Karpas-422 (cell line): ENCODE measurements at regions not wholly inside any gene's neighbourhood (a gene's known extent, or its start where the extent isn't known, plus 50 kb on each side); places are given as distances from the start of the nearest gene placed in this dataset.
A peak's percentile ranks its signal among the peaks of the same experiment; 100 is the strongest.

Experiments
- DNase-seq: peaks from one replicate; pipeline ENCODE4 v3.0.0-alpha.2; 2015
- H2AFZ ChIP-seq: fragments of 200-600 bp; sonication (generic); 2 replicates; pipeline ENCODE4 v1.6.1; 2014; ENCODE audit warnings: antibody characterized with exemption, low read length, mixed read lengths
- H3K27ac ChIP-seq: fragments of 200-600 bp; sonication (generic); 2 replicates; pipeline ENCODE4 v1.5.1; 2014; ENCODE audit warnings: mild to moderate bottlenecking, low read length, moderate library complexity
- H3K27me3 ChIP-seq: fragments of 200-600 bp; sonication (generic); 2 replicates; pipeline ENCODE4 v1.6.1; 2014; ENCODE audit warnings: low read length, mixed read lengths
- H3K36me3 ChIP-seq: fragments of 200-600 bp; sonication (generic); 2 replicates; pipeline ENCODE4 v1.6.1; 2014; ENCODE audit warnings: low read length, mixed read lengths; ENCODE audit not compliant: insufficient read depth
- H3K4me1 ChIP-seq: fragments of 200-600 bp; sonication (generic); 2 replicates; pipeline ENCODE4 v1.6.1; 2014; ENCODE audit warnings: mild to moderate bottlenecking, low read length, mixed read lengths
- H3K4me2 ChIP-seq: fragments of 200-600 bp; sonication (generic); 2 replicates; pipeline ENCODE4 v1.6.1; 2014; ENCODE audit warnings: low read length, low read depth, mild to moderate bottlenecking; ENCODE audit not compliant: poor library complexity, severe bottlenecking
- H3K4me3 ChIP-seq: fragments of 200-600 bp; sonication (generic); 2 replicates; pipeline ENCODE4 v1.5.1; 2014; ENCODE audit warnings: mild to moderate bottlenecking, antibody characterized with exemption, low read length, mixed read lengths
- H3K79me2 ChIP-seq: fragments of 200-600 bp; sonication (generic); 2 replicates; pipeline ENCODE4 v1.6.1; 2014; ENCODE audit warnings: mild to moderate bottlenecking, low read length, mixed read lengths
- H3K9ac ChIP-seq: fragments of 200-600 bp; sonication (generic); 2 replicates; pipeline ENCODE4 v1.6.0; 2014; ENCODE audit warnings: low read length
- H3K9me2 ChIP-seq: fragments of 200-600 bp; sonication (generic), shearing (Covaris generic); replicated peaks from 2 replicates; pipeline ENCODE4 v1.6.0; 2014; ENCODE audit warnings: mild to moderate bottlenecking, low read length, moderate library complexity; ENCODE audit not compliant: insufficient read depth
- H3K9me3 ChIP-seq: fragments of 300-700, 200-600 bp; sonication (generic); 2 replicates; pipeline ENCODE4 v1.6.1; 2014; ENCODE audit warnings: low read length, mixed read lengths
- H4K20me1 ChIP-seq: fragments of 200-600 bp; sonication (generic); 2 replicates; pipeline ENCODE4 v1.6.1; 2014; ENCODE audit warnings: mild to moderate bottlenecking, antibody characterized with exemption, low read length, low read depth; ENCODE audit not compliant: insufficient read depth

DNA sequence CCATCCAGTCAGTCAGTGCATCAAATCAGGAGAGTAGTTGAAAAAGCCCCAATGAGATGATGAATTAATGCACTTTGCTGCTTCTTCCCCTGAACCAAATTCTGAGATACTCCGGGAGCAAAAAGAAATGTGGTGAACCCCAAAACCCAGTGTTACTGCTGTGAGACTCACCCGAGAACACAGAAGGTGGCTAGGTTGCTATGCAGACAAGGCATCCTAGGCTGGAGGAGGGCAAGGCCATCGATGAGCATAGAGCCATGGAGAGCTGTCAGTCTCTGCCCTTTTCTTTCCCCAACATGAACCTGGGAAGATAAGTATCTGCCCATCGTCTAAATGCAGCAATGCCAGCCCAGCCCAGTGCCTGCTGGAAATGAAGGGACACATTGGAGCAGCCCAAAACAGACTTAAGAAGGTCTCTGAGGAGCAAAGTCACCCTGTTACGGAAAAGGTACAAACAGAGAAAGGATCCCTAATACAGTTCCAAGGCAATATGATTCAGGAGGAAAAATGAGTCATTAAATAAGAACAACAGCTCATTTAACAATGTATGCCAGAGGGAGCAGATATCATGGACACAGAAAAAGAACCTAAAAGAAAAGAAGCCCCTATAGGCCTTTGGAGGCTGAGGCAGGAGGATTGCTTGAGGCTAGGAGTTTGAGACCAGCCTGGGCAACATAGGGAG lies 272.0 kb downstream of the FOXO1 start:
- Histone ChIP-seq H3K36me3 (no peaks in the 10 kb centered on the region), H3K9me2 (no peaks in the 10 kb centered on the region), H3K9me3 (no peaks in the 10 kb centered on the region), H3K4me2 (no peak overlapping the region), H3K27me3 (no peaks in the 10 kb centered on the region), H3K4me1 (peaks cover 14% of the 10 kb centered on the region), H3K79me2 (no peaks in the 10 kb centered on the region), H3K4me3 (no peak overlapping the region), H3K27ac (no peak overlapping the region), H4K20me1 (no peaks in the 10 kb centered on the region), H2AFZ (no peak overlapping the region), H3K9ac (no peak overlapping the region)
- no peak for DNase-seq

GRCh38 chr13:40398065-40398464 lies 268.4 kb downstream of the FOXO1 start:
- Histone ChIP-seq H3K79me2 (no peaks in the 10 kb centered on the region), H2AFZ (no peak overlapping the region), H3K27me3 (no peaks in the 10 kb centered on the region), H4K20me1 (no peaks in the 10 kb centered on the region), H3K4me1 (peaks cover 21% of the 10 kb centered on the region), H3K9me3 (no peaks in the 10 kb centered on the region), H3K4me2 (no peak overlapping the region), H3K9me2 (no peaks in the 10 kb centered on the region), H3K27ac (no peak overlapping the region), H3K36me3 (no peaks in the 10 kb centered on the region), H3K4me3 (no peak overlapping the region), H3K9ac (no peak overlapping the region)
- no peak for DNase-seq

GRCh38 chr13:40399756-40400155 lies 266.7 kb downstream of the FOXO1 start:
- no peak for DNase-seq
- Histone ChIP-seq H4K20me1 (no peaks in the 10 kb centered on the region), H3K4me2 (no peak overlapping the region)

GRCh38 chr13:40401911-40402776 lies 264.3 kb downstream of the FOXO1 start:
- H3K4me2 ChIP-seq: peak overlapping the region; percentile 49
- H3K4me1 ChIP-seq: peaks cover 18% of the 10 kb centered on the region
- H3K9me2 ChIP-seq: no peaks in the 10 kb centered on the region
- H3K9me3 ChIP-seq: no peaks in the 10 kb centered on the region
- DNase-seq: peak; percentile 78
- H3K9ac ChIP-seq: peak overlapping the region; percentile 18; the same call in 1 of the 2 replicates
- H3K27me3 ChIP-seq: no peaks in the 10 kb centered on the region
- H2AFZ ChIP-seq: no peak overlapping the region
- H4K20me1 ChIP-seq: no peaks in the 10 kb centered on the region
- no peak overlapping the region for H3K27ac ChIP-seq
- H3K36me3 ChIP-seq: no peaks in the 10 kb centered on the region
- H3K4me3 ChIP-seq: 0 out of 2 replicates have a peak overlapping the region, but pooled peaks have one; percentile 5
- H3K79me2 ChIP-seq: no peaks in the 10 kb centered on the region

More at GRCh38 chr13:40399756-40400155, 266.7 kb downstream of the FOXO1 start:
- no peak overlapping the region for H3K9ac ChIP-seq
- no peaks in the 10 kb centered on the region for H3K36me3 ChIP-seq
- H3K27me3 ChIP-seq: no peaks in the 10 kb centered on the region
- no peak overlapping the region for H2AFZ ChIP-seq
- no peak overlapping the region for H3K4me3 ChIP-seq
- no peaks in the 10 kb centered on the region for H3K9me3 ChIP-seq
- H3K4me1 ChIP-seq: peaks cover 22% of the 10 kb centered on the region
- H3K79me2 ChIP-seq: no peaks in the 10 kb centered on the region
- no peaks in the 10 kb centered on the region for H3K9me2 ChIP-seq
- no peak overlapping the region for H3K27ac ChIP-seq

DNA sequence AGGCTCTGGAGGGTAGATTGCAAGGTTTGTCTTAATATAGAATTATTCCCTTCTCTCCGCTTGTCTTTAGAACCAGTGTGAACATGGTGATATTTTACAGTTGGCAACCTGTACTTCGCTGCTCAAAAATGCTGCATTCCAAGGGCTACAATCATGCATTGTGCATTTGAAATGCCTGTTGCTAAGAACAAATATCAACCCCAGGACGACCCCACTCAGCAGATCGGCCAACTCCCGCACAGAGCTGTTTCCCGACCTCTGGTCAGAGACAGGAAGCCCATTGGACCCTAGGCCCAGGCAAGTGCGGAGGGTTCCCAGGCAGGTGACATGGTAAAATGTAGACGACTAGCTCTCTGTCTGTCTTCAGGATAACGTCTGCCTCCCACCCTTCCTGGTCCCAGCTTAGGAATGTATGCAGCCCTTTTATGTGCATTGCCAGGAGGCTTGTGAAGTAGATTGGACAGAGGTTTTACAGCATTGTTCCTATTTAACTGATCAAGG lies 263.5 kb downstream of the FOXO1 start:
- Histone ChIP-seq H3K9ac (no peak overlapping the region), H2AFZ (no peak overlapping the region)

GRCh38 chr13:40403509-40404241 lies 262.8 kb downstream of the FOXO1 start:
- Histone ChIP-seq H3K27ac (no peak overlapping the region), H3K4me1 (peaks cover 15% of the 10 kb centered on the region), H3K27me3 (no peaks in the 10 kb centered on the region), H3K79me2 (no peaks in the 10 kb centered on the region), H2AFZ (no peak overlapping the region), H3K9me2 (no peaks in the 10 kb centered on the region), H3K9me3 (no peaks in the 10 kb centered on the region), H3K9ac (no peak overlapping the region), H3K4me2 (no peak overlapping the region), H3K36me3 (no peaks in the 10 kb centered on the region), H4K20me1 (no peaks in the 10 kb centered on the region), H3K4me3 (no peak overlapping the region)
- no peak for DNase-seq

More for the DNA sequence above, 263.5 kb downstream of the FOXO1 start:
- no peaks in the 10 kb centered on the region for H3K9me2 ChIP-seq
- H3K9me3 ChIP-seq: no peaks in the 10 kb centered on the region
- DNase-seq: no peak
- H3K36me3 ChIP-seq: no peaks in the 10 kb centered on the region
- no peaks in the 10 kb centered on the region for H3K79me2 ChIP-seq
- no peaks in the 10 kb centered on the region for H3K27me3 ChIP-seq
- H3K4me2 ChIP-seq: peak overlapping the region; percentile 49
- H4K20me1 ChIP-seq: no peaks in the 10 kb centered on the region
- no peak overlapping the region for H3K4me3 ChIP-seq
- H3K4me1 ChIP-seq: peaks cover 15% of the 10 kb centered on the region
- no peak overlapping the region for H3K27ac ChIP-seq

GRCh38 chr13:40404407-40404806 lies 262.0 kb downstream of the FOXO1 start:
- Histone ChIP-seq H3K9me3 (no peaks in the 10 kb centered on the region), H3K36me3 (no peaks in the 10 kb centered on the region), H3K9ac (no peak overlapping the region), H3K9me2 (no peaks in the 10 kb centered on the region), H3K4me3 (no peak overlapping the region), H3K4me1 (peaks cover 15% of the 10 kb centered on the region), H3K4me2 (no peak overlapping the region), H2AFZ (no peak overlapping the region), H3K79me2 (no peaks in the 10 kb centered on the region), H3K27ac (no peak overlapping the region), H4K20me1 (no peaks in the 10 kb centered on the region), H3K27me3 (no peaks in the 10 kb centered on the region)
- DNase-seq: no peak
